PC-9 (cell line): ENCODE measurements at regions not wholly inside any gene's neighbourhood (a gene's known extent, or its start where the extent isn't known, plus 50 kb on each side); places are given as distances from the start of the nearest gene placed in this dataset.
"Not testable (repeated sequence)": the region's sequence is repeated elsewhere in the genome, so short reads cannot be mapped to it uniquely, and the experiment has no call there.

ENCODE experiments used
- BruUV-seq: library from RNA; stranded (reverse); fragments of 400-500 nt; replicated peaks from 2 replicates; lab custom pipeline; 2021; lab: Mats Ljungman, UMichigan
- CTCF ChIA-PET: fragments of 300-600 bp; sonication (Branson Sonifier 250); formaldehyde crosslinking; loops from one replicate; lab custom pipeline; 2022; ENCODE audit warnings: antibody characterized with exemption; lab: Charles Lee
- POLR2A ChIA-PET: fragments of 300-600 bp; sonication (Branson Sonifier 250); formaldehyde crosslinking; loops from one replicate; lab custom pipeline; 2022; ENCODE audit warnings: antibody characterized with exemption; ENCODE audit not compliant: unreplicated experiment; lab: Charles Lee
- DNase-seq, 2 experiments: peaks; one replicate each; pipeline versions ENCODE4 v3.0.0 to v3.0.0-alpha.2; 2015 to 2022; ENCODE audit warnings: mixed read lengths in 1 of 2
- H2AFZ ChIP-seq: fragments of 200-600 bp; sonication (generic); 2 replicates; pipeline ENCODE4 v1.8.1; 2017; ENCODE audit warnings: antibody characterized with exemption
- H3F3A ChIP-seq: fragments of 200-600 bp; sonication (generic); 2 replicates; pipeline ENCODE4 v1.8.1; 2017; ENCODE audit warnings: antibody characterized with exemption, mild to moderate bottlenecking, low read depth; ENCODE audit not compliant: insufficient read depth
- H3K27ac ChIP-seq: fragments of 200-600 bp; sonication (generic); 2 replicates; pipeline ENCODE4 v1.6.1; 2016; ENCODE audit warnings: mixed run types
- H3K27me3 ChIP-seq: fragments of 200-600 bp; sonication (generic); 2 replicates; pipeline ENCODE4 v1.6.1; 2016; ENCODE audit warnings: low read depth, mixed run types; ENCODE audit not compliant: insufficient read depth
- H3K36me3 ChIP-seq: fragments of 200-600 bp; sonication (generic); 2 replicates; pipeline ENCODE4 v1.6.1; 2016; ENCODE audit warnings: low read depth, mixed run types
- H3K4me1 ChIP-seq: fragments of 200-600 bp; sonication (generic); replicated peaks from 2 replicates; pipeline ENCODE4 v1.6.1; 2016; ENCODE audit warnings: mixed run types; ENCODE audit not compliant: insufficient read depth
- H3K4me2 ChIP-seq: fragments of 200-600 bp; sonication (generic); 2 replicates; pipeline ENCODE4 v1.6.1; 2017; ENCODE audit warnings: mixed run types
- H3K4me3 ChIP-seq: fragments of 200-600 bp; sonication (generic); 2 replicates; pipeline ENCODE4 v1.6.1; 2016; ENCODE audit warnings: mixed run types
- H3K79me2 ChIP-seq: fragments of 200-600 bp; sonication (generic); 2 replicates; pipeline ENCODE4 v1.6.1; 2017; ENCODE audit warnings: low read depth, mixed run types
- H3K9me2 ChIP-seq: fragments of 200-600 bp; sonication (generic); 2 replicates; pipeline ENCODE4 v1.8.1; 2017; ENCODE audit warnings: mild to moderate bottlenecking; ENCODE audit not compliant: insufficient read depth
- H3K9me3 ChIP-seq: fragments of 200-600 bp; sonication (generic); 2 replicates; pipeline ENCODE4 v1.8.1; 2016; ENCODE audit warnings: low read depth; ENCODE audit not compliant: insufficient read depth
- H4K20me1 ChIP-seq: fragments of 200-600 bp; sonication (generic); 2 replicates; pipeline ENCODE4 v1.8.1; 2017; ENCODE audit not compliant: insufficient read depth
- CTCF ChIP-seq: fragments of 200-600 bp; sonication (generic); conservative IDR thresholded peaks from 2 replicates; pipeline ENCODE4 v1.6.1; 2017; ENCODE audit warnings: mixed run types, antibody characterized with exemption, mild to moderate bottlenecking, moderate library complexity
- EZH2 ChIP-seq: fragments of 200-600 bp; sonication (generic); IDR thresholded peaks from 2 replicates; pipeline ENCODE4 v1.8.0; 2017; ENCODE audit warnings: antibody characterized with exemption, low read depth
- intact Hi-C: fragments of 100-400 bp; cut with micrococcal nuclease; formaldehyde crosslinking; loops from one replicate; pipeline ENCODE4 v1.10.0; 2022; ENCODE audit not compliant: unreplicated experiment

DNA sequence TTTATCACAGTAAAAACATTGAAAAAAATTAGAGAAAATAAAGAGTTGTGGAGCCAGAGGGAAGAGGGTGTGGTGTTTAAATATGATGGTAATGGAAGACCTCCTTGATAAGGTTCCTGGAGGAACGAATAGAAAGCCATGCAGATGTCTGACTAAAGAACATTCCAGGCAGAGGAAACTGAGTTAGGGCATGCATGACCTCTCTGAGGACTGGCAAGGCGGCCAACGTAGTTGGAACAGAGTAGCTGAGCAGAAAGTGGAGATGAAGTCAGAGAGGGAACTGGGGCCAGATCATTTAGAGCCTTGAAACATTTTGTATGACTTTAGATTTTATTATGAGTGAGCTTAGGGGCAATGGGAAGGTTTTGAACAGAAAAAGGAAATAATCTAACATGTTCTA is 377.5 kb downstream of the HLX start:
- no peak for TF ChIP-seq CTCF
- no peak for TF ChIP-seq EZH2
- H4K20me1 ChIP-seq = no peaks in the 10 kb centered on the region
- intact Hi-C loops = no loop called here
- no peaks in the 10 kb centered on the region for H3K9me3 ChIP-seq
- H3K36me3 ChIP-seq = no peaks in the 10 kb centered on the region
- H3K27ac ChIP-seq = no peak overlapping the region
- H3K4me1 ChIP-seq = no peaks in the 10 kb centered on the region
- no peaks in the 10 kb centered on the region for H3K27me3 ChIP-seq
- no peak overlapping the region for H3K4me2 ChIP-seq
- H3K79me2 ChIP-seq = no peaks in the 10 kb centered on the region
- BruUV-seq = no TSS peak
- ChIA-PET POLR2A (no interaction called here), CTCF (no interaction called here)
- H3K9me2 ChIP-seq = no peaks in the 10 kb centered on the region
- DNase-seq = no peak
- no peak overlapping the region for H3K4me3 ChIP-seq
- no peaks in the 10 kb centered on the region for H3F3A ChIP-seq
- H2AFZ ChIP-seq = no peak overlapping the region

DNA sequence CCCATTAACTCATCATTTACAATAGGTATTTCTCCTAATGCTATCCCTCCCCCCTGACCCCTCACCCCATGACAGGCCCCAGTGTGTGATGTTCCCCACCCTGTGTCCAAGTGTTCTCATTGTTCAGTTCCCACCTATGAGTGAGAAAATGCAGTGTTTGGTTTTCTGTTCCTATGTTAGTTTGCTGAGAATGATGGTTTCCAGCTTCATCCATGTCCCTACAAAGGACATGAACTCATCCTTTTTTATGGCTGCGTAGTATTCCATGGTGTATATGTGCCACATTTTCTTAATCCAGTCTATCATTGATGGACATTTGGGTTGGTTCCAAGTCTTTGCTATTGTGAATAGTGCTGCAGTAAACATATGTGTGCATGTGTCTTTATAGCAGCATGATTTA is 378.3 kb downstream of the HLX start:
- intact Hi-C loops, H3K27ac ChIP-seq, H3K4me3 ChIP-seq, CTCF ChIA-PET, H2AFZ ChIP-seq, H3K9me2 ChIP-seq, H3K79me2 ChIP-seq, H4K20me1 ChIP-seq, H3K9me3 ChIP-seq, H3K27me3 ChIP-seq, DNase-seq, BruUV-seq, POLR2A ChIA-PET, H3K4me2 ChIP-seq, H3F3A ChIP-seq, H3K4me1 ChIP-seq, H3K36me3 ChIP-seq: not testable (repeated sequence)

DNA sequence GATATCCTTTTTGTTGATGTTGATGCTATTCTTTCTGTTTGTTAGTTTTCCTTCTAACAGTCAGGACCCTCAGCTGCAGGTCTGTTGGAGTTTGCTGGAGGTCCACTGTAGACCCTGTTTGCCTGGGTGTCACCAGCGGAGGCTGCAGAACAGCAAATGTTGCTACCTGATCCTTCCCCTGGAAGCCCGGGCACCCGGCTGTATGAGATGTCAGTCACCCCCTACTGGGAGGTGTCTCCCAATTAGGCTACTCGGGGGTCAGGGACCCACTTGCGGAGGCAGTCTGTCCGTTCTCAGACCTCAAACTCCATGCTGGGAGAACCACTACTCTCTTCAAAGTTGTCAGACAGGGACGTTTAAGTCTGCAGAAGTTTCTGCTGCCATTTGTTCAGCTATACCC is 383.4 kb downstream of the HLX start:
- H3K4me3 ChIP-seq, H3K9me3 ChIP-seq, H3K27me3 ChIP-seq, H4K20me1 ChIP-seq, H3K79me2 ChIP-seq, BruUV-seq, H3F3A ChIP-seq, H2AFZ ChIP-seq, H3K4me1 ChIP-seq, H3K36me3 ChIP-seq, H3K27ac ChIP-seq, CTCF ChIA-PET, DNase-seq, H3K4me2 ChIP-seq, POLR2A ChIA-PET, H3K9me2 ChIP-seq: not testable (repeated sequence)
- intact Hi-C loops = loop anchor here (10.0 kb wide), 1 partner anchor 1192 kb away; no protein-coding TSS in a partner anchor

- no peaks in the 10 kb centered on the region for H3K4me1 ChIP-seq
- TF ChIP-seq EZH2 (no peak), CTCF (peak; percentile 57)
- peak; percentile 36 to 44 for DNase-seq
- H2AFZ ChIP-seq = no peak overlapping the region
- H3K36me3 ChIP-seq = no peaks in the 10 kb centered on the region
- H3F3A ChIP-seq = no peaks in the 10 kb centered on the region
- no peak overlapping the region for H3K4me2 ChIP-seq
- 0 out of 2 replicates have a peak, but pooled peaks cover 5% of the 10 kb centered on the region for H3K9me3 ChIP-seq
- H3K27ac ChIP-seq = no peak overlapping the region
- H3K79me2 ChIP-seq = no peaks in the 10 kb centered on the region
- H4K20me1 ChIP-seq = no peaks in the 10 kb centered on the region
- intact Hi-C loops = loop anchor here (1.0 to 10.0 kb wide), 2 partner anchors 171 to 1191 kb away; no protein-coding TSS in a partner anchor
- BruUV-seq = no TSS peak
- ChIA-PET POLR2A (no interaction called here), CTCF (interaction anchor here (0.6 to 1.6 kb wide), 10 partner anchors 61 to 1191 kb away, joined by 3 to 16 read pairs (median 4); no protein-coding TSS in a partner anchor)
- H3K27me3 ChIP-seq = no peaks in the 10 kb centered on the region
- H3K9me2 ChIP-seq = no peaks in the 10 kb centered on the region
- H3K4me3 ChIP-seq = no peak overlapping the region
These were observed 384.9 kb downstream of the HLX start for GRCh38 chr1:221263831-221264767.
